H1 (cell line): ENCODE measurements at regions not wholly inside any gene's neighbourhood (a gene's known extent, or its start where the extent isn't known, plus 50 kb on each side); places are given as distances from the start of the nearest gene placed in this dataset.

Experiments
- CTCF ChIA-PET: fragments of 300-600 bp; sonication (Branson Sonifier 250); formaldehyde crosslinking; loops from one replicate; lab custom pipeline; 2021; ENCODE audit not compliant: partially characterized antibody; lab: Charles Lee
- POLR2A ChIA-PET: fragments of 300-600 bp; sonication (Branson Sonifier 250); formaldehyde crosslinking; loops from one replicate; lab custom pipeline; 2021; ENCODE audit warnings: inconsistent platforms; ENCODE audit not compliant: partially characterized antibody; lab: Charles Lee
- DNase-seq, 2 experiments: peaks; one replicate each; pipeline versions ENCODE4 v3.0.0 to v3.0.0-alpha.2; 2010 to 2022; ENCODE audit warnings: low spot score in 2 of 2, low read depth in 1 of 2, mixed read lengths in 1 of 2
- FAIRE-seq: peaks from 2 replicates; lab custom pipeline; 2011; peaks lifted over from hg19 to GRCh38; lab: Jason Lieb, UNC
- H2AFZ ChIP-seq: 2 replicates; pipeline ENCODE4 v1.8.1; 2012; ENCODE audit warnings: low read length, inconsistent platforms
- H2AK5ac ChIP-seq: 2 replicates; pipeline ENCODE4 v1.6.1; 2013; ENCODE audit warnings: low read depth, low read length
- H2BK120ac ChIP-seq: replicated peaks from 2 replicates; pipeline ENCODE3; 2013; ENCODE audit warnings: low read depth, low read length, inconsistent platforms
- H2BK12ac ChIP-seq: 2 replicates; pipeline ENCODE4 v1.6.1; 2013; ENCODE audit warnings: low read depth, low read length
- H2BK15ac ChIP-seq: 2 replicates; pipeline ENCODE4 v1.6.1; 2013; ENCODE audit warnings: low read length
- H2BK20ac ChIP-seq: 2 replicates; pipeline ENCODE4 v1.6.1; 2013; ENCODE audit warnings: low read length
- H2BK5ac ChIP-seq: 2 replicates; pipeline ENCODE4 v1.6.1; 2013; ENCODE audit warnings: low read depth, low read length
- H3K14ac ChIP-seq: 2 replicates; pipeline ENCODE4 v1.6.1; 2013; ENCODE audit warnings: inconsistent platforms; ENCODE audit not compliant: insufficient read length
- H3K18ac ChIP-seq: 2 replicates; pipeline ENCODE4 v1.6.1; 2013; ENCODE audit warnings: low read length; ENCODE audit errors: extremely low read depth
- H3K23ac ChIP-seq: 2 replicates; pipeline ENCODE4 v1.6.1; 2013; ENCODE audit warnings: inconsistent platforms; ENCODE audit not compliant: insufficient read length
- H3K23me2 ChIP-seq: 2 replicates; pipeline ENCODE4 v1.6.1; 2013; ENCODE audit warnings: low read depth, low read length
- H3K27ac ChIP-seq: 2 replicates; pipeline ENCODE4 v1.6.1; 2011; ENCODE audit warnings: low read depth, low read length, inconsistent platforms
- H3K27me3 ChIP-seq, 4 experiments: replicated peaks in 1 of 4; 1 replicate in 1 of 4; 2 replicates in 3 of 4; pipeline versions ENCODE4 v1.6.1 to v1.8.1; 2011 to 2013; ENCODE audit warnings: low read length in 3 of 4, mild to moderate bottlenecking in 3 of 4, inconsistent platforms in 2 of 4, mixed read lengths in 2 of 4, moderate library complexity in 1 of 4; ENCODE audit not compliant: control insufficient read depth in 3 of 4, insufficient read depth in 3 of 4; ENCODE audit errors: extremely low read depth in 1 of 4
- H3K36me3 ChIP-seq, 4 experiments: 2 replicates each; pipeline versions ENCODE4 v1.6.1 to v1.8.1; 2011 to 2013; ENCODE audit warnings: mild to moderate bottlenecking in 4 of 4, low read length in 3 of 4, moderate library complexity in 2 of 4, control low read depth in 1 of 4, inconsistent platforms in 1 of 4; ENCODE audit not compliant: insufficient read depth in 4 of 4, control insufficient read depth in 2 of 4
- H3K4ac ChIP-seq: replicated peaks from 2 replicates; pipeline ENCODE3; 2013; ENCODE audit warnings: low read length, low read depth, mixed read lengths, inconsistent platforms; ENCODE audit not compliant: insufficient read length
- H3K4me1 ChIP-seq, 4 experiments: replicated peaks in 1 of 4; 1 replicate in 1 of 4; 2 replicates in 3 of 4; pipeline versions ENCODE4 v1.6.1 to v1.8.1; 2011 to 2013; ENCODE audit warnings: low read length in 3 of 4, inconsistent platforms in 2 of 4, mixed read lengths in 1 of 4; ENCODE audit not compliant: insufficient read depth in 4 of 4, control insufficient read depth in 3 of 4
- H3K4me2 ChIP-seq, 2 experiments: 2 replicates each; pipeline versions ENCODE4 v1.6.1 to v1.8.1; 2011 to 2013; ENCODE audit warnings: low read depth in 2 of 2, low read length in 2 of 2, control low read depth in 1 of 2, inconsistent platforms in 1 of 2, mild to moderate bottlenecking in 1 of 2; ENCODE audit not compliant: insufficient read depth in 1 of 2
- H3K4me3 ChIP-seq, 4 experiments: fragments of 200-600, 300-600 bp in 1 of 4; sonication (generic), shearing (Covaris generic), sonication (Bioruptor Twin) in 1 of 4; 2 replicates each; pipeline versions ENCODE4 v1.5.1 to v1.8.1; 2011 to 2016; ENCODE audit warnings: low read length in 4 of 4, low read depth in 3 of 4, control low read depth in 2 of 4, inconsistent platforms in 2 of 4, mild to moderate bottlenecking in 2 of 4, mixed read lengths in 1 of 4, moderate library complexity in 1 of 4; ENCODE audit not compliant: insufficient read depth in 2 of 4; ENCODE audit errors: extremely low read depth in 1 of 4
- H3K56ac ChIP-seq: replicated peaks from 2 replicates; pipeline ENCODE3; 2013; ENCODE audit warnings: low read depth, mild to moderate bottlenecking, mixed read lengths, low read length, inconsistent platforms; ENCODE audit not compliant: insufficient read length
- H3K79me1 ChIP-seq: 2 replicates; pipeline ENCODE4 v1.6.1; 2013; ENCODE audit warnings: low read depth, low read length, control low read depth
- H3K79me2 ChIP-seq, 2 experiments: 2 replicates each; pipeline versions ENCODE4 v1.6.1 to v1.8.1; 2012 to 2013; ENCODE audit warnings: low read length in 2 of 2, mild to moderate bottlenecking in 2 of 2, inconsistent platforms in 1 of 2; ENCODE audit not compliant: insufficient read depth in 2 of 2, control insufficient read depth in 1 of 2
- H3K9ac ChIP-seq, 4 experiments: replicated peaks in 1 of 4; 1 replicate in 1 of 4; 2 replicates in 3 of 4; pipeline versions ENCODE4 v1.6.1 to v1.8.1; 2011 to 2013; ENCODE audit warnings: low read depth in 3 of 4, low read length in 3 of 4, control low read depth in 2 of 4, mild to moderate bottlenecking in 2 of 4, moderate library complexity in 2 of 4, inconsistent platforms in 1 of 4; ENCODE audit errors: extremely low read depth in 1 of 4
- H3K9me3 ChIP-seq, 2 experiments: 2 replicates each; pipeline versions ENCODE4 v1.6.1 to v1.8.1; 2012 to 2013; ENCODE audit warnings: mild to moderate bottlenecking in 2 of 2, moderate library complexity in 2 of 2, control low read depth in 1 of 2, inconsistent platforms in 1 of 2, low read depth in 1 of 2, low read length in 1 of 2, mixed read lengths in 1 of 2; ENCODE audit not compliant: insufficient read depth in 2 of 2
- H4K20me1 ChIP-seq, 2 experiments: replicated peaks in 1 of 2; 2 replicates each; pipeline versions ENCODE3 to v1.8.1; 2011 to 2013; ENCODE audit warnings: inconsistent platforms in 2 of 2, low read length in 2 of 2, mild to moderate bottlenecking in 1 of 2; ENCODE audit not compliant: insufficient read depth in 2 of 2, control insufficient read depth in 1 of 2
- H4K5ac ChIP-seq: 2 replicates; pipeline ENCODE4 v1.6.1; 2013; ENCODE audit warnings: low read length, low read depth, mixed read lengths, inconsistent platforms; ENCODE audit not compliant: insufficient read length
- H4K8ac ChIP-seq: 2 replicates; pipeline ENCODE4 v1.8.0; 2013; ENCODE audit warnings: mild to moderate bottlenecking, moderate library complexity, low read length, inconsistent platforms; ENCODE audit not compliant: insufficient read depth; ENCODE audit errors: extremely low read depth
- H4K91ac ChIP-seq: replicated peaks from 2 replicates; pipeline ENCODE3; 2013; ENCODE audit warnings: low read length, mixed read lengths, inconsistent platforms; ENCODE audit not compliant: insufficient read length
- BACH1 ChIP-seq: IDR thresholded peaks from 2 replicates; pipeline ENCODE4 v1.6.1; 2012; ENCODE audit warnings: low read length, improper control_type of control experiment
- BCL11A ChIP-seq, 2 experiments: IDR thresholded peaks; one replicate each; pipeline ENCODE4 v1.6.1; 2011; ENCODE audit warnings: low read depth in 2 of 2, low read length in 2 of 2, mild to moderate bottlenecking in 2 of 2
- CEBPB ChIP-seq: IDR thresholded peaks from 2 replicates; pipeline ENCODE4 v1.6.1; 2012; ENCODE audit warnings: low read depth, low read length
- CHD2 ChIP-seq: IDR thresholded peaks from 2 replicates; pipeline ENCODE4 v1.6.1; 2012; ENCODE audit warnings: low read length, improper control_type of control experiment
- CREB1 ChIP-seq: IDR thresholded peaks from 2 replicates; pipeline ENCODE4 v1.6.1; 2012; ENCODE audit warnings: inconsistent platforms
- CTCF ChIP-seq, 3 experiments: IDR thresholded peaks; 1 replicate in 2 of 3; 2 replicates in 1 of 3; pipeline versions ENCODE4 v1.5.1 to v1.6.1; 2011; ENCODE audit warnings: low read length in 3 of 3, mild to moderate bottlenecking in 3 of 3, inconsistent platforms in 2 of 3, low read depth in 1 of 3, moderate library complexity in 1 of 3; ENCODE audit not compliant: insufficient read depth in 1 of 3; ENCODE audit errors: control extremely low read depth in 1 of 3
- HDAC2 ChIP-seq, 2 experiments: fragments of 300-600 bp in 1 of 2; sonication (generic) in 1 of 2; IDR thresholded peaks; 2 replicates each; pipeline ENCODE4 v1.6.1; 2011 to 2012; ENCODE audit warnings: low read depth in 2 of 2, low read length in 2 of 2, mild to moderate bottlenecking in 2 of 2, moderate library complexity in 2 of 2, borderline replicate concordance in 1 of 2, inconsistent platforms in 1 of 2
- JUN ChIP-seq: IDR thresholded peaks from 2 replicates; pipeline ENCODE4 v1.6.1; 2011; ENCODE audit warnings: low read depth, mild to moderate bottlenecking, improper control_type of control experiment, low read length
- NRF1 ChIP-seq: IDR thresholded peaks from 2 replicates; pipeline ENCODE4 v1.6.1; 2011; ENCODE audit warnings: mild to moderate bottlenecking, low read depth, low read length, improper control_type of control experiment
- YY1 ChIP-seq: IDR thresholded peaks from 2 replicates; pipeline ENCODE4 v1.6.1; 2011; ENCODE audit warnings: low read depth, mild to moderate bottlenecking, low read length
- WGBS, 2 experiments: shearing (Covaris generic) in 1 of 2; methylation state at CpG; one replicate each; pipeline versions ENCODE4 v1.1.6 to v1.1.7; 2013 to 2015; ENCODE audit warnings: low lambda C conversion rate in 2 of 2, mixed read lengths in 2 of 2, inconsistent platforms in 1 of 2, low coverage in 1 of 2, missing lambda C conversion rate in 1 of 2; ENCODE audit not compliant: insufficient replicate concordance in 2 of 2, insufficient coverage in 1 of 2, insufficient read length in 1 of 2; ENCODE audit errors: extremely low coverage in 1 of 2, missing lambda C conversion rate in 1 of 2; 5-methylcytosine and 5-hydroxymethylcytosine counted together

- H3K27me3 ChIP-seq: peaks cover 0 to 1% (median 0%) of the 10 kb centered on the region in 4 experiments; a peak in 1 of 7 replicates
- H3K79me2 ChIP-seq: no peaks in the 10 kb centered on the region
- no peak overlapping the region for H4K91ac ChIP-seq
- no peak overlapping the region for H2BK20ac ChIP-seq
- no peaks in the 10 kb centered on the region; the same call in 1 of the 2 replicates for H3K23me2 ChIP-seq
- H2AFZ ChIP-seq: no peak overlapping the region
- no peak overlapping the region for H2BK5ac ChIP-seq
- ChIA-PET CTCF (interaction anchor here (0.6 to 1.6 kb wide), 2 partner anchors 13 to 601 kb away, joined by 3 read pairs; no protein-coding TSS in a partner anchor), POLR2A (no interaction called here)
- H3K56ac ChIP-seq: no peak overlapping the region
- peaks cover 0 to 3% (median 0%) of the 10 kb centered on the region in 4 experiments; a peak in 2 of 7 replicates for H3K4me1 ChIP-seq
- no peak overlapping the region for H2BK12ac ChIP-seq
- no peak overlapping the region for H3K18ac ChIP-seq
- FAIRE-seq (no peak), DNase-seq (no peak)
- no peak overlapping the region for H3K4ac ChIP-seq
- no peak overlapping the region for H3K14ac ChIP-seq
- H4K5ac ChIP-seq: no peak overlapping the region
- WGBS, 2 experiments: 92% methylated on average over 3 of the region's 3 CpGs; no CpG with 5 or more reads in 1 of the 2 experiments
- H3K23ac ChIP-seq: no peak overlapping the region
- H3K4me2 ChIP-seq: no peak overlapping the region
- H4K8ac ChIP-seq: no peak overlapping the region
- no peak overlapping the region for H2AK5ac ChIP-seq
- no peak overlapping the region for H3K27ac ChIP-seq
- no peak overlapping the region for H3K4me3 ChIP-seq
- H3K9me3 ChIP-seq: no peaks in the 10 kb centered on the region
- no peak overlapping the region for H2BK120ac ChIP-seq
- no peaks in the 10 kb centered on the region for H4K20me1 ChIP-seq
- no peak overlapping the region for H2BK15ac ChIP-seq
- H3K79me1 ChIP-seq: no peaks in the 10 kb centered on the region
- no peak overlapping the region for H3K9ac ChIP-seq
- H3K36me3 ChIP-seq: no peaks in the 10 kb centered on the region
- TF ChIP-seq CREB1: no peak
- TF ChIP-seq BACH1: no peak
- no peak for TF ChIP-seq BCL11A (IDR thresholded peaks at IDR 0.05; ENCODE audit: low read depth in 2 of 2, low read length in 2 of 2)
- TF ChIP-seq JUN: no peak
- no peak for TF ChIP-seq CEBPB
- TF ChIP-seq YY1: no peak
- TF ChIP-seq NRF1: no peak
- TF ChIP-seq HDAC2 (IDR thresholded peaks at IDR 0.05; ENCODE audit: borderline replicate concordance in 1 of 2, low read depth in 2 of 2, low read length in 2 of 2): no peak
- no peak for TF ChIP-seq CTCF (IDR thresholded peaks at IDR 0.05; ENCODE audit: control extremely low read depth in 1 of 3, insufficient read depth in 1 of 3, low read depth in 1 of 3, low read length in 3 of 3)
- no peak for TF ChIP-seq CHD2
Observed at GRCh38 chr11:23954730-23955129, 542.1 kb upstream of the LUZP2 start.
